ENCODE measurements at regions not wholly inside any gene's neighbourhood (a gene's known extent, or its start where the extent isn't known, plus 50 kb on each side); places are given as distances from the start of the nearest gene placed in this dataset.

- TF ChIP-seq, protein P1, sequence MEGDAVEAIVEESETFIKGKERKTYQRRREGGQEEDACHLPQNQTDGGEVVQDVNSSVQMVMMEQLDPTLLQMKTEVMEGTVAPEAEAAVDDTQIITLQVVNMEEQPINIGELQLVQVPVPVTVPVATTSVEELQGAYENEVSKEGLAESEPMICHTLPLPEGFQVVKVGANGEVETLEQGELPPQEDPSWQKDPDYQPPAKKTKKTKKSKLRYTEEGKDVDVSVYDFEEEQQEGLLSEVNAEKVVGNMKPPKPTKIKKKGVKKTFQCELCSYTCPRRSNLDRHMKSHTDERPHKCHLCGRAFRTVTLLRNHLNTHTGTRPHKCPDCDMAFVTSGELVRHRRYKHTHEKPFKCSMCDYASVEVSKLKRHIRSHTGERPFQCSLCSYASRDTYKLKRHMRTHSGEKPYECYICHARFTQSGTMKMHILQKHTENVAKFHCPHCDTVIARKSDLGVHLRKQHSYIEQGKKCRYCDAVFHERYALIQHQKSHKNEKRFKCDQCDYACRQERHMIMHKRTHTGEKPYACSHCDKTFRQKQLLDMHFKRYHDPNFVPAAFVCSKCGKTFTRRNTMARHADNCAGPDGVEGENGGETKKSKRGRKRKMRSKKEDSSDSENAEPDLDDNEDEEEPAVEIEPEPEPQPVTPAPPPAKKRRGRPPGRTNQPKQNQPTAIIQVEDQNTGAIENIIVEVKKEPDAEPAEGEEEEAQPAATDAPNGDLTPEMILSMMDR (IDR thresholded peaks at IDR 0.05): no peak
- TF ChIP-seq EZH2 (IDR thresholded peaks at IDR 0.05; ENCODE audit: borderline replicate concordance, insufficient read depth, low read depth, low read length, poor library complexity, severe bottlenecking): no peak
These were observed 117.8 kb downstream of the UCHL1 start for GRCh38 chr4:41374490-41374889.

Measured in B cell (primary cell).